OCI-LY3 (cell line): ENCODE measurements at regions not wholly inside any gene's neighbourhood (a gene's known extent, or its start where the extent isn't known, plus 50 kb on each side); places are given as distances from the start of the nearest gene placed in this dataset.

Source experiments
- EZH2phosphoT487 ChIP-seq: fragments of 200-600 bp; shearing (Covaris generic); IDR thresholded peaks from 2 replicates; pipeline ENCODE4 v1.6.1; 2018; ENCODE audit warnings: antibody characterized with exemption, mixed run types, low read depth
- TF ChIP-seq, protein P1 (sequence below): fragments of 200-600, 300-600 bp; sonication (generic); IDR thresholded peaks from 2 replicates; pipeline ENCODE4 v1.5.1; 2014; ENCODE audit warnings: antibody characterized with exemption, low read length, low read depth

DNA sequence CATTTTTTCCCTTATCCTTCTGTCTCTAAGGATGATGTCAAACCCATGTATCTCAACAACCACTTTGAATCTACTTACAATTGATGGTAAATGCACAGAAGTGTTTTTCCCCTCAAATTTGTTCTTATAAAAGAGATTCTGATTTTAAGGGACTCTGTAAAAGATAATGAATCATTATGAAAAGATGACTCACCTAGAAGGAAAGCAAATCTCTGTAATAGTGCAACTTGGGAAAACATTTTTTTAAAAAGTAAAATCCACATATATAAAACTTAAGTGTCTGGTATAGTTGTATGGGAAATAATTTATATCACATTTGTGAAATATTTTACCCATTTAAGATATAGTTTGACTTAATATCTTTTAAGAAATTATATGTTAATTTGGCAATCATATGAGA, 137.0 kb downstream of the TINAG start:
- TF ChIP-seq, protein P1, sequence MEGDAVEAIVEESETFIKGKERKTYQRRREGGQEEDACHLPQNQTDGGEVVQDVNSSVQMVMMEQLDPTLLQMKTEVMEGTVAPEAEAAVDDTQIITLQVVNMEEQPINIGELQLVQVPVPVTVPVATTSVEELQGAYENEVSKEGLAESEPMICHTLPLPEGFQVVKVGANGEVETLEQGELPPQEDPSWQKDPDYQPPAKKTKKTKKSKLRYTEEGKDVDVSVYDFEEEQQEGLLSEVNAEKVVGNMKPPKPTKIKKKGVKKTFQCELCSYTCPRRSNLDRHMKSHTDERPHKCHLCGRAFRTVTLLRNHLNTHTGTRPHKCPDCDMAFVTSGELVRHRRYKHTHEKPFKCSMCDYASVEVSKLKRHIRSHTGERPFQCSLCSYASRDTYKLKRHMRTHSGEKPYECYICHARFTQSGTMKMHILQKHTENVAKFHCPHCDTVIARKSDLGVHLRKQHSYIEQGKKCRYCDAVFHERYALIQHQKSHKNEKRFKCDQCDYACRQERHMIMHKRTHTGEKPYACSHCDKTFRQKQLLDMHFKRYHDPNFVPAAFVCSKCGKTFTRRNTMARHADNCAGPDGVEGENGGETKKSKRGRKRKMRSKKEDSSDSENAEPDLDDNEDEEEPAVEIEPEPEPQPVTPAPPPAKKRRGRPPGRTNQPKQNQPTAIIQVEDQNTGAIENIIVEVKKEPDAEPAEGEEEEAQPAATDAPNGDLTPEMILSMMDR: no peak
- TF ChIP-seq EZH2phosphoT487: no peak
